ENCODE measurements at regions not wholly inside any gene's neighbourhood (a gene's known extent, or its start where the extent isn't known, plus 50 kb on each side); places are given as distances from the start of the nearest gene placed in this dataset.

GRCh38 chr17:5781236-5781927, 197.1 kb upstream of the NLRP1 start:
- Histone ChIP-seq H3K79me2 (ENCODE audit: low read length) (no peaks in the 10 kb centered on the region), H3K4me3 (ENCODE audit: low read length) (no peak overlapping the region), H4K20me1 (ENCODE audit: insufficient read depth, low read length) (no peaks in the 10 kb centered on the region), H2AFZ (ENCODE audit: low read length) (no peak overlapping the region), H3F3A (ENCODE audit: insufficient read depth, low read length) (no peaks in the 10 kb centered on the region), H3K36me3 (replicated peaks; ENCODE audit: insufficient read depth, low read length) (no peaks in the 10 kb centered on the region), H3K9me2 (replicated peaks; ENCODE audit: insufficient read depth, low read length) (no peaks in the 10 kb centered on the region), H3K27me3 (replicated peaks; ENCODE audit: insufficient read depth, low read length) (no peaks in the 10 kb centered on the region), H3K27ac (ENCODE audit: low read length) (no peak overlapping the region), H3K4me2 (ENCODE audit: low read depth, low read length) (no peak overlapping the region), H3K9ac (ENCODE audit: low read length) (no peak overlapping the region), H3K9me3 (replicated peaks; ENCODE audit: insufficient read depth, low read length) (no peaks in the 10 kb centered on the region), H3K4me1 (ENCODE audit: low read length) (no peaks in the 10 kb centered on the region)
- DNase-seq = no peak
- TF ChIP-seq EZH2phosphoT487 (IDR thresholded peaks at IDR 0.05; ENCODE audit: low read length) (no peak), EZH2 (optimal IDR thresholded peaks at IDR 0.05; ENCODE audit: low read depth, low read length) (no peak)
- TF ChIP-seq, protein P1, sequence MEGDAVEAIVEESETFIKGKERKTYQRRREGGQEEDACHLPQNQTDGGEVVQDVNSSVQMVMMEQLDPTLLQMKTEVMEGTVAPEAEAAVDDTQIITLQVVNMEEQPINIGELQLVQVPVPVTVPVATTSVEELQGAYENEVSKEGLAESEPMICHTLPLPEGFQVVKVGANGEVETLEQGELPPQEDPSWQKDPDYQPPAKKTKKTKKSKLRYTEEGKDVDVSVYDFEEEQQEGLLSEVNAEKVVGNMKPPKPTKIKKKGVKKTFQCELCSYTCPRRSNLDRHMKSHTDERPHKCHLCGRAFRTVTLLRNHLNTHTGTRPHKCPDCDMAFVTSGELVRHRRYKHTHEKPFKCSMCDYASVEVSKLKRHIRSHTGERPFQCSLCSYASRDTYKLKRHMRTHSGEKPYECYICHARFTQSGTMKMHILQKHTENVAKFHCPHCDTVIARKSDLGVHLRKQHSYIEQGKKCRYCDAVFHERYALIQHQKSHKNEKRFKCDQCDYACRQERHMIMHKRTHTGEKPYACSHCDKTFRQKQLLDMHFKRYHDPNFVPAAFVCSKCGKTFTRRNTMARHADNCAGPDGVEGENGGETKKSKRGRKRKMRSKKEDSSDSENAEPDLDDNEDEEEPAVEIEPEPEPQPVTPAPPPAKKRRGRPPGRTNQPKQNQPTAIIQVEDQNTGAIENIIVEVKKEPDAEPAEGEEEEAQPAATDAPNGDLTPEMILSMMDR (IDR thresholded peaks at IDR 0.05; ENCODE audit: low read length) = no peak

GRCh38 chr17:5783269-5783668, 199.0 kb upstream of the NLRP1 start:
- Histone ChIP-seq H2AFZ (ENCODE audit: low read length) (no peak overlapping the region), H3K9me3 (replicated peaks; ENCODE audit: insufficient read depth, low read length) (no peaks in the 10 kb centered on the region), H3K79me2 (ENCODE audit: low read length) (no peaks in the 10 kb centered on the region), H3K4me2 (ENCODE audit: low read depth, low read length) (no peak overlapping the region), H3K4me1 (ENCODE audit: low read length) (no peaks in the 10 kb centered on the region), H3K9ac (ENCODE audit: low read length) (no peak overlapping the region), H4K20me1 (ENCODE audit: insufficient read depth, low read length) (no peaks in the 10 kb centered on the region), H3K36me3 (replicated peaks; ENCODE audit: insufficient read depth, low read length) (no peaks in the 10 kb centered on the region), H3K27ac (ENCODE audit: low read length) (no peak overlapping the region), H3F3A (ENCODE audit: insufficient read depth, low read length) (no peaks in the 10 kb centered on the region), H3K4me3 (ENCODE audit: low read length) (no peak overlapping the region), H3K27me3 (replicated peaks; ENCODE audit: insufficient read depth, low read length) (no peaks in the 10 kb centered on the region), H3K9me2 (replicated peaks; ENCODE audit: insufficient read depth, low read length) (no peaks in the 10 kb centered on the region)
- TF ChIP-seq EZH2phosphoT487 (IDR thresholded peaks at IDR 0.05; ENCODE audit: low read length) (no peak), EZH2 (optimal IDR thresholded peaks at IDR 0.05; ENCODE audit: low read depth, low read length) (no peak)
- TF ChIP-seq, protein P1 (IDR thresholded peaks at IDR 0.05; ENCODE audit: low read length) = no peak
- DNase-seq = no peak

GRCh38 chr17:5783851-5784250, 199.5 kb upstream of the NLRP1 start:
- no peaks in the 10 kb centered on the region for H3K9me2 ChIP-seq (replicated peaks; ENCODE audit: insufficient read depth, low read length)
- H3K4me3 ChIP-seq (ENCODE audit: low read length) = no peak overlapping the region
- H3K79me2 ChIP-seq (ENCODE audit: low read length) = no peaks in the 10 kb centered on the region
- no peak overlapping the region for H3K9ac ChIP-seq (ENCODE audit: low read length)
- no peak overlapping the region for H3K27ac ChIP-seq (ENCODE audit: low read length)
- no peaks in the 10 kb centered on the region for H3K36me3 ChIP-seq (replicated peaks; ENCODE audit: insufficient read depth, low read length)
- no peaks in the 10 kb centered on the region for H3K9me3 ChIP-seq (replicated peaks; ENCODE audit: insufficient read depth, low read length)
- no peaks in the 10 kb centered on the region for H3K4me1 ChIP-seq (ENCODE audit: low read length)
- H2AFZ ChIP-seq (ENCODE audit: low read length) = no peak overlapping the region
- H3F3A ChIP-seq (ENCODE audit: insufficient read depth, low read length) = no peaks in the 10 kb centered on the region
- H3K27me3 ChIP-seq (replicated peaks; ENCODE audit: insufficient read depth, low read length) = no peaks in the 10 kb centered on the region
- TF ChIP-seq, protein P1 (IDR thresholded peaks at IDR 0.05; ENCODE audit: low read length) = no peak
- no peak for DNase-seq
- H4K20me1 ChIP-seq (ENCODE audit: insufficient read depth, low read length) = no peaks in the 10 kb centered on the region
- no peak overlapping the region for H3K4me2 ChIP-seq (ENCODE audit: low read depth, low read length)
